GM12878 (cell line): ENCODE measurements at regions not wholly inside any gene's neighbourhood (a gene's known extent, or its start where the extent isn't known, plus 50 kb on each side); places are given as distances from the start of the nearest gene placed in this dataset.

ENCODE experiments used
- BMI1 ChIP-seq: fragments of 450-650 bp; IDR thresholded peaks from 2 replicates; pipeline ENCODE4 v1.6.1; 2016; ENCODE audit warnings: mild to moderate bottlenecking, moderate library complexity, borderline replicate concordance
- BRCA1 ChIP-seq: IDR thresholded peaks from 2 replicates; pipeline ENCODE4 v1.6.1; 2011; ENCODE audit warnings: low read depth, low read length, improper control_type of control experiment
- ESRRA ChIP-seq: IDR thresholded peaks from 2 replicates; pipeline ENCODE4 v1.6.1; 2012; ENCODE audit warnings: mild to moderate bottlenecking, low read length, improper control_type of control experiment
- HDAC6 ChIP-seq: fragments of 200-600 bp; sonication (generic); IDR thresholded peaks from one replicate; pipeline ENCODE4 v1.8.0; 2017; ENCODE audit warnings: antibody characterized with exemption; ENCODE audit not compliant: unreplicated experiment
- MAX ChIP-seq: IDR thresholded peaks from 2 replicates; pipeline ENCODE4 v1.6.1; 2012; ENCODE audit warnings: low read depth, low read length, improper control_type of control experiment
- MLLT1 ChIP-seq: fragments of 450-650 bp; IDR thresholded peaks from 2 replicates; pipeline ENCODE4 v1.6.1; 2016; ENCODE audit warnings: mild to moderate bottlenecking
- RELA ChIP-seq: fragments of 450-650 bp; IDR thresholded peaks from 2 replicates; pipeline ENCODE4 v1.8.0; 2014; ENCODE audit warnings: borderline replicate concordance; ENCODE audit not compliant: partially characterized antibody
- REST ChIP-seq: IDR thresholded peaks from 2 replicates; pipeline ENCODE4 v1.6.1; 2012; ENCODE audit warnings: mild to moderate bottlenecking, low read depth, low read length
- SREBF1 ChIP-seq: IDR thresholded peaks from 2 replicates; pipeline ENCODE4 v1.6.1; 2012; ENCODE audit warnings: mild to moderate bottlenecking, low read length
- SUZ12 ChIP-seq: fragments of 200-600 bp; sonication (generic); IDR thresholded peaks from one replicate; pipeline ENCODE4 v1.6.1; 2018; ENCODE audit warnings: antibody characterized with exemption, mild to moderate bottlenecking; ENCODE audit not compliant: unreplicated experiment

GRCh38 chrX:44705817-44706551, 137.8 kb upstream of the DUSP21 start (continued):
- TF ChIP-seq MLLT1 (no peak), SUZ12 (no peak), ESRRA (no peak), BRCA1 (no peak), REST (no peak), MAX (no peak), HDAC6 (no peak), RELA (no peak), BMI1 (no peak), SREBF1 (no peak)
